ENCODE measurements at regions not wholly inside any gene's neighbourhood (a gene's known extent, or its start where the extent isn't known, plus 50 kb on each side); places are given as distances from the start of the nearest gene placed in this dataset.

DNA sequence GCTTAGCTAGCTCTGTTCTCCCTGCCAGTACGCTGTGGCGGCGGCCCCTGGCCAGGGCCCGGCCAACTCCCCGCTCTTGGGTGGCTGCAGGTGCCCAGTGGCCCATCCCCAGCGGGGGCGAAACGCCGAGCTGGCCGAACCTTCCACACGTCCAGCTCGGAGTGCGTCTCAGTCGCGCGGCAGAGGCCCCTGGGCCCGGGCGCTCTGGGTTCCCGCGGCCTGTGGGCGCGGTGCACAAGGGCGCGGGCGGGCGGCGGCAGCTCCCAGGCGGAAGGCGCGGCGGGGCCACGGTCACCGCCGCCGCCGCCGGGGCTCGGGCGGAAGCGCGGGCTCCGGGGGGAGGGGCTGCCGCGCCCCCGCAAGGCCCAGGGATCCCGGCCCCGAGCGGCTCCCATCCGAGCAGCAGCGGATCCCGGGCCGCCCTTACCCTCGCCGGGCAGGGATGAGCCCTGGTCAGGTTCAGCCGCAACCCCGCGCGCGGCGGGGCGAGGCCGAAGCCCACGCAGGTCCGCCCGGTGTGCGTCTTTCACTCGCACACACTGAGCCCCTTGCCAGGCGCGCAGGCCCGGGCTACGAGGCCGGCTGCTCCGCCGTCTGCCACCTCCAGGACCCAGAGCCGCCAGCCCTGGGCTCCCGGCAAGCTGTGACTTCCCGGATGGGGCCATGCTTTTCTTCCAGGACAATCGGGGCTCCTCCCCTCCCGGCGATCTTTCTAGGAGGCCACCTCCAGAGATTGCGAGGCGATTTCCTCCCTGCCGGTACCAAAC, 54.2 kb downstream of the CCDC54 start:
- TF ChIP-seq, protein P1, sequence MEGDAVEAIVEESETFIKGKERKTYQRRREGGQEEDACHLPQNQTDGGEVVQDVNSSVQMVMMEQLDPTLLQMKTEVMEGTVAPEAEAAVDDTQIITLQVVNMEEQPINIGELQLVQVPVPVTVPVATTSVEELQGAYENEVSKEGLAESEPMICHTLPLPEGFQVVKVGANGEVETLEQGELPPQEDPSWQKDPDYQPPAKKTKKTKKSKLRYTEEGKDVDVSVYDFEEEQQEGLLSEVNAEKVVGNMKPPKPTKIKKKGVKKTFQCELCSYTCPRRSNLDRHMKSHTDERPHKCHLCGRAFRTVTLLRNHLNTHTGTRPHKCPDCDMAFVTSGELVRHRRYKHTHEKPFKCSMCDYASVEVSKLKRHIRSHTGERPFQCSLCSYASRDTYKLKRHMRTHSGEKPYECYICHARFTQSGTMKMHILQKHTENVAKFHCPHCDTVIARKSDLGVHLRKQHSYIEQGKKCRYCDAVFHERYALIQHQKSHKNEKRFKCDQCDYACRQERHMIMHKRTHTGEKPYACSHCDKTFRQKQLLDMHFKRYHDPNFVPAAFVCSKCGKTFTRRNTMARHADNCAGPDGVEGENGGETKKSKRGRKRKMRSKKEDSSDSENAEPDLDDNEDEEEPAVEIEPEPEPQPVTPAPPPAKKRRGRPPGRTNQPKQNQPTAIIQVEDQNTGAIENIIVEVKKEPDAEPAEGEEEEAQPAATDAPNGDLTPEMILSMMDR (IDR thresholded peaks at IDR 0.05; ENCODE audit: insufficient read depth, low read length, poor library complexity, severe bottlenecking): no peak
- TF ChIP-seq EZH2phosphoT487 (conservative IDR thresholded peaks at IDR 0.05; ENCODE audit: low read length): no peak

Measured in SU-DHL-6 (cell line).